Activated CD4-positive, alpha-beta T cell treated with anti-CD3 and anti-CD28 coated beads, Interleukin-2, amount 50 U/mL, for 16 hours (primary cell): ENCODE measurements at regions not wholly inside any gene's neighbourhood (a gene's known extent, or its start where the extent isn't known, plus 50 kb on each side); places are given as distances from the start of the nearest gene placed in this dataset.

Experiments used
- DNase-seq: peaks from one replicate; pipeline ENCODE4 v3.0.0-alpha.2; 2020

DNA sequence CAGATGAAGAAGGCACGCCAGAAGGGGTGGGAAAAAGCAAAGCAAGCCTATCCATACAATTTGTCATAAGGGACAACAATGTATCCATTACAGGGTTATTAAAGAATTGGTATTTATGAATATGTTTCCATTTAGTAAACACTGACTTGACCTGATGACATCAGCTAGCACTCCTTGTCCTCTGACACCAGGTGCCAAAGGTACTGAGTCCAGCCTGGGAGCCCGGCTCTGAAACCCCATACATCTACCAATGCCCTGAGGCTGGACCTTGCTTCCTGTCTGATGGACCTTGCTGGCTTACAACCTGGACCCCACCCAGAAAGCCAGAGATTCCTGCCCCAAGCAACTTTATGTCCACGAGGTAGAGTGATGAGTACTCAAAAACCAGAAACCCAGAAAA lies 263.0 kb upstream of the ATP11B start:
- DNase-seq = no peak

DNA sequence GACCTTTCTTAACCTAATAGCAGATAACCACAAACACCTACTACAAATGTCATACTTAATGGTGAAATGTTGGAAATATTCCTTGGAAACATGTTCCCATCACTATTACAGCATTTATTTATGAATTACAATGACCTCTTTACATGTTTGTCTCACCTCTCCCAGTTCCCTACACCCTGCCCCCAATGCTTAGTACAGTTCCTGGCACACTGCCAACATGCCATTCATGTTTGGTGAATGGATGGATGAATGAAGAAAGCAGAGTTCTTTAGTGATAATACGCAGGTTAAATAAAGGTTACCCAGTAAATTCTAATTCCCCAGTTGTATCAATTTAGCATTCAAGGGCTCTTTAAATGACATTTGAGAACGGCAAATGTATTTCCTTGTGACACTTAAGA lies 259.9 kb upstream of the ATP11B start:
- no peak for DNase-seq

- no peak for DNase-seq
Observed at GRCh38 chr3:182544542-182544941, 248.8 kb upstream of the ATP11B start.

GRCh38 chr3:182562274-182562673 lies 231.0 kb upstream of the ATP11B start:
- DNase-seq = no peak

DNA sequence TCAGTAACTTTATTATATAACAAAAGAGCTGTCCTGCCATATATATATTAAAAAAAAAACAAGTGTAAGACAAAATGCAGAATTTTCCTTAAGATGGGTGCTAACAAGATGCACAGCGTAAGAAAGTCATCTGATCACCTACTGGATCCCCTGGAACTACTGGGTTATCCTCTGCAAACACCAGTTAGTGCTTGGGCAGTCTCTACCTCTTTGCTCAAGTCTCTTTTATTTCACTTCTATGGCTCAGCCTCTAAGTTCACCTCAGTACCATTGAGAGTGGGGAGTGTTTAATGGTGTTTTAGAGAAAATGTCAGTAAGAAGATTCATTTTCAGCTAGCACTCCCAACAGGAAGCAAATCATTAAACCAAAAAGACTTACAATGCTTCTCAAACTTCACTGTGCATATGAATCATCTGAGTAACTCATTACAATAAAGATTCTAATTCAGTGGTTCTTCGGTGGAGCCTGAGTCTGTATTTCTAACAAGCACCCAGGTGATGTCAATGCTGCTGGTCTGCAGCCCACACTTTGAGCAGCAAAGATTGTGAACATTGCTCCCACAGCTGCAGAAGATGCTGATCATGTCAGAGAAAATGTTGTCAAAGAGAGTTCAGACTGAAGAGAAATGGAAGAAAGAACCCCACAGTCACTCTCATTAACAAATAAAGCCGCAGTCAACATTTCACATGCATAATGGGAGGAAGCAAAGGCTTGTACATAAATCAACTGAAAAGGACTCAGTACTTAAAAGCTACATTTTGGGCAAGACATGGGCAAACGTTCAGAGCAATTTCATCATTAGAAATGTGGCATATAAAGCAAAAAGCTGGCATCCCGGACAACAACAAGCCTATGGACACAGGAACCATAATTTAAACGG lies 227.1 kb upstream of the ATP11B start:
- DNase-seq = no peak

GRCh38 chr3:182567700-182568099 lies 225.6 kb upstream of the ATP11B start:
- no peak for DNase-seq

- DNase-seq = no peak
Observed at GRCh38 chr3:182568261-182568660, 225.0 kb upstream of the ATP11B start.

DNA sequence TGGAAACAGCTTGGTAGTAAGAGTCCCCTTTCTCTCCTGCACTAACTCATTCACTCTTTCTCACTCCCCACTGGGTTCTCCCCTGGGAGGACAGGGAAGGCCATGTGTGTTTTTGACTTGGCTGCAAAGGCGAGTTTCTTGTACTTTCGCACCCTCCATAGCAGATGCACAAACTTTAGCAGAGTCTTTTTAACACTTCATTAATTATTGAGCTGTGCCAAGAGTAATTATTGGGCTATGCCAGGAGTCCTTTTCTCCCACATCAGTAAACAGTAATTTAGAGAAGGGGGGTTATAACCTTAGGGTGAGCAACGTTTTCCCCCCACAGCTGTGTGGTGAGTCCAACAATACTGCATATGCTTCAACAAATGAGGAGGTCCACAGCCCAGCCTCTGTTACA lies 224.4 kb upstream of the ATP11B start:
- DNase-seq = no peak

GRCh38 chr3:182570946-182571594 lies 222.2 kb upstream of the ATP11B start:
- DNase-seq = no peak

DNA sequence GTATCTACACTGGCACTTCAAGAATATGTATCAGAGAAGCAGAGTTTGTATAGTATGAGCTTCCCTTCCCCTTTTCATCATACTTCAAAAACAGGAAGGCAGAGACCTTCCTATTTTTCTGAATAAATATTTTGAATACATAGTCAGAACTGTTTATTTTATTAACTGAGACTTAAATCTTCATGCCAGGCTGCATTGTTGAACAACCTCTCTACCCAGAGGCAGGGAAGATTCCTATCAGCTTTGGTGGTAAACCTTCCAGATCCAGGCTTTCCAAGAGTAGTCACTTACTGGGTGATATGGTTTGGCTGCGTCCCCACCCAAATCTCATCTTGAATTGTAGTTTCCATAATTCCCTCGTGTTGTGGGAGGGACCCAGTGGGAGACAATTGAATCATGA lies 217.4 kb upstream of the ATP11B start:
- DNase-seq = no peak

GRCh38 chr3:182583545-182583944 lies 209.8 kb upstream of the ATP11B start:
- DNase-seq = no peak

DNA sequence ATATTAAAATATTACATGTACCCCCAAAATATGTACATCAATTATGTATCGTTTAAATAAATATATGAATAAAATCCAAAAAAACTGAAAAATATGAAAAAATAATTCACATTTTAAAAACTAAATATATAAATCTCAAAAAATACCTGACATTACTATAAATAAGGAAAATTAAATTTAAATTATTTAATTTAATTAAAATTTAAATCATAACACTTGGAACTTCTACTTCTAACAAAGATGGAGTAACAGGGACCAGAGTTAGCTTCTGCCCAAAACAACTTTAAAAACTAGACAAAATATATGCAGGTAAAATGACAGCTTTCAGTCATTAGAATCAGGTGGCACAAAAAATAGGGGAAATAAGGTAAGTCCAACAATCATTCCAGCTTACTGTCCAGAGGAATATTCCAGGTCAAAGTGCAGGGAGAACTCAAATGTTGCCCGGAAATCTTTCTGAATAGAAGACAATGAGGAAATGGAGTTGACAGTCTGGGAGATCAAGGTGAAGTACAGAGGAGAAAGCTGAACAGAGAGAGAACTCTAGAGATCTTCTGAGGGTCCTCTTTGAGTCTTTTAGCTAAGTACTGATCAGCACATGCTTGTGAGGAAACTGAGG lies 207.7 kb upstream of the ATP11B start:
- DNase-seq = no peak

GRCh38 chr3:182592747-182593146 lies 200.6 kb upstream of the ATP11B start:
- no peak for DNase-seq

- no peak for DNase-seq
Observed at GRCh38 chr3:182596676-182597410, 196.5 kb upstream of the ATP11B start.

DNA sequence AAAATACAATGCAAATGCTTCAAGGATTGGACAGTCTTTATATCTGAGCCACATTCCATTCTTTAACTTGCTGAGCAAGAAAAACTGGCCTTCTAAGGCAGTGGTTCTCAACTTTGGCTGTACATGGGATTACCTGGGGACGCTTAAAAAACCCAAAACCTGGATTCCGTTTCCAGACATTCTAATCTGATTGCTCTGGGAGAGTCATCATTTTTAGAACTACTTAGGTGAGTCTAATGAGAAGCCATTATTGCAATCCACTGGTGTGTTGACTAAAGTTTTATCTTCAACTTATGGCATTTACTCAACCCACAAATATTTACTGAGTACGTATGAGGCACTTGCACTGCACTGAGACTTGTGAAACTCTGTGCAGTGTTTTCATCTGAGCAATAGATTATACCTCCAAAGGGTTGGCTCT lies 195.7 kb upstream of the ATP11B start:
- DNase-seq = no peak

DNA sequence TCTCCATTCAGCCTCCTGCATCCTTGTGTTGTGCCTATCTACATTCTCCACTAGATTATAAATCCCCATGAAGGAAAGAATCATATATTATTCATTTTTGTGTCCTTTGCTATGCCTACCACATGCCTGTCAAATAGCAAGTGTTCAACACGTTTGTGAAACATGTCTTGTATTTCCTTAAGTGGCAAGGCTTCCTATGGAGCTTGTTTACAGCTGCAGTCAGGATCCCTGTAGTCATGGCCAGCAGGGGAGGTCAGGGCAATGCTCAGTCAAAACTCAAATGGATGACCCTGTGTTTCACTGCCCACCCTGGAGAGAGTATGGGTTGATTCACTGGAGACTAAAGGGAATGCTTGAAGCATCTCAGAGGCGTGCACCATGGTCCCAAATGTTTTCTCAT lies 191.7 kb upstream of the ATP11B start:
- DNase-seq = no peak

DNA sequence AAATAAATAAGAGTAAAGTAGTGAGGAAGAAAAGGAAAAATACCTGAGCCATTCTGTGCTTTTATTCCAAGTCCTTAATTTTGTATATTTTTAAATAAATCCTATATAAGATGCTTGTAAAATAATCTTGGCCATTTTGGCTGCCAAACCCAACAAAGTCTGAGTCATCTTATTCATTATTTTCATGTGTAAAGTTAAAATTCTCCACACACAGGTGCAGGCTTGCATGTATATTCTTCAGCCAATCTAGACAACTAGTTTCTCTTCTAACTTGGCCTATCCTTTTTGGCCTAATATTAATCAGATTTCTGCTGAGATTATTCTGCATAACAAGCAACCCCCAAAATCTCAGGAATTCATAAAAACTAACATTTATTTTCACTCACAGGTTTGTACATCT lies 189.8 kb upstream of the ATP11B start:
- no peak for DNase-seq

GRCh38 chr3:182605882-182606611 lies 187.3 kb upstream of the ATP11B start:
- DNase-seq = no peak

GRCh38 chr3:182606905-182607504 lies 186.3 kb upstream of the ATP11B start:
- no peak for DNase-seq

DNA sequence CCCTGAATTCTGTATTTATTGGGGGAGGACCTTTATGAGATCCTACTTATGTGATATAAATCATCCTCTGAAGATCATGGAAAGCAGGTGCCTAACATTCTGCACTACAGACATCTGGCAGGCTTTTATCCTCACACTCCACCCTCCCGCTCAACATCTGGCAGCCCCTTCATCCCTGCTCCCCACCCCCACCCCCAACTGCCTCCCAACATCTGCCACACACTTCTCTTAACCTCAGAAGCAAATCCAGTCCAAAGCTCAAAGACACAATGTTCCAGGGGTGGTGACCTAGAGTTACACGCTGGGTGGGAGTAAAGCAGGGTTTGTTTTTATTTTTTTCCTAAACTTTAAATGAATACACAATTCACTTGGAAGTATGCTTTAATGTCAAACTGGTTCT lies 184.5 kb upstream of the ATP11B start:
- DNase-seq = no peak

DNA sequence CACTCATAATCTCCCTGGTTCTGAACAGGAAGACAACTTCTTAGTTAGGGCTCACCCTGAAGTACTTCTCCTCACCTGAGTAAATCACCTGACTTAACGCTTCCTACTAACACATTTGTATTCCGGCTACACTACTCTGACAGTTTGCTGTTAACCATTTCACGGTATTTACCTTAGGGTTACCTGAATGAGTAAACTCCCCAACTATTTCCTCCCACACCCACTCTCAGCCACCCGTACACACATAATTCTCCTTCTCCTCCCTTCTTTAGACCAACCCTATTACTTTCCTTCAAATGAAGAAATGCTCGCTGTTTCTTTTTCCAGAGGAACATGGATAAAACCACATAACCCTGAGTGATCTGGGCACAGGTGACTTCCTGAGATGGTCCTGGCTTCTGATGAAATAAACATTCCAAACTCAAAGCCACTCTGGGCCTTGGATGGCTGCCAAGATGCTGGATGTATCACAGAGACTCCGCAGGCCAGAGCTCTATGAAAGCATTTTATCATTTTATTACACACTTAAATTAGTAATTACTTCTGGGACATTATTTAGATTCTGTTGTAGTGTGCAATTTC lies 183.6 kb upstream of the ATP11B start:
- no peak for DNase-seq

DNA sequence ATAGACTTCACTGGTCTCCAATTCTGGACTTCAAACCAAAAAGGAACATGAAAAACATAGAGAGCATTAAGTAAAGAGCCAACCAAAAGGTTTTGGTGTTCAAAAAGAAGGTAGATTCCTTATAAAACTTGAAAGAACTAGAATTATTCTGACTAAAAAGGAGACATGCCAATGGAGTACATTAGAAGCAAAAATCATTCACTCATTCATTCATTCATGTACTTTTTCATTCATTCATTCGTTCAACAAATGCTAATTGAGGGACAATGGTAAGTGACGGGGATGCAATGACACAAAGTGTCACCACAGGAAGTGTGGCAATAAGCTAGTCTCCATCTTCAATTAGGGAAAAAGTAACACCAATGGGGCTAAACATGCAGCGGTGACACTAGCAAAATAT lies 181.0 kb upstream of the ATP11B start:
- no peak for DNase-seq
